ENCODE measurements at regions not wholly inside any gene's neighbourhood (a gene's known extent, or its start where the extent isn't known, plus 50 kb on each side); places are given as distances from the start of the nearest gene placed in this dataset.

DNA sequence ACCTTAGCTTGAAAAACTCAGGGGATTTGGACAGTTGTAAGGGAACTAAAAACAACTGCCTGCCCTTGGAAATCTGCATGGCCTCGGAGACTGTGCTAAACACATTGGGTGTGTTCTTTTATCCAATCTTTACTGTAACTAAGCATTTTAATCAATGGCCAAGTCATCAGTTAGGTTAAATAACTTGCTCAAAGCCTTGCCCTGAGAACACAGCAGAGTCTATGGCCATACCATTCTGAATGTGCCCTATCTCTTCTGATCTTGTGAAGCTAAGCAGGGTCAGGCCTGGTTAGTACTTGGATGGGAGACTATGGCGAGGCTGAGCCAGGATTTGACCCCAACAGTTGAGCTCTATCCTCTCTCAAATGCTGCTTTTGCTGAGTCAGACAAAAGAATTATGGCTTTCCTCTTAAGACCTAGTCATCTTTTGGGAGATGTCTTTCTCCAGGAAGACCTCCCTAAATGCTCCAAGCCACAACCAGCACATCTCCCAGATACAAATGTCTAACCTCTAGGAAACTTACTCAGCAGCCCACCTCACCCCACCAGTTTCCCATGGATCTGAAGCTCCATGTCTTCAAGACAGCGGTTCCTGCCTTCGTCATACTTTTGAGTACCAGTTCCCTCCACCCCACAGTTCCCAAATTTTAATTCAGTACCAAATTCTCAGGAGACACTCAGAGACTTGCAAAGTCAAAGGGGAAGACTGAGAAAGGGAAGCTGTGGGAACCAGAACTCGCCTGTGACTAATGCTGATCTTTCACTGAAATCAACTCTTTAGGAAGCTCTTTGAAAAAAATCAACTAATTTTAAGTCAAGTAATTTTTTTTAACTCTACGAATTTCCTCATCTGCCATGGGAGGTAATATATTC lies 336.1 kb downstream of the MAF start:
- Histone ChIP-seq H3K4me1 (peaks cover 0 to 13% (median 0%) of the 10 kb centered on the region in 3 donors), H3K4me3 (no peak overlapping the region), H3K36me3 (no peaks in the 10 kb centered on the region), H3K9me3 (no peaks in the 10 kb centered on the region), H3K27ac (no peak overlapping the region), H3K27me3 (no peaks in the 10 kb centered on the region)
- TF ChIP-seq POLR2A (IDR thresholded peaks at IDR 0.05): no peak
- TF ChIP-seq, protein P1, sequence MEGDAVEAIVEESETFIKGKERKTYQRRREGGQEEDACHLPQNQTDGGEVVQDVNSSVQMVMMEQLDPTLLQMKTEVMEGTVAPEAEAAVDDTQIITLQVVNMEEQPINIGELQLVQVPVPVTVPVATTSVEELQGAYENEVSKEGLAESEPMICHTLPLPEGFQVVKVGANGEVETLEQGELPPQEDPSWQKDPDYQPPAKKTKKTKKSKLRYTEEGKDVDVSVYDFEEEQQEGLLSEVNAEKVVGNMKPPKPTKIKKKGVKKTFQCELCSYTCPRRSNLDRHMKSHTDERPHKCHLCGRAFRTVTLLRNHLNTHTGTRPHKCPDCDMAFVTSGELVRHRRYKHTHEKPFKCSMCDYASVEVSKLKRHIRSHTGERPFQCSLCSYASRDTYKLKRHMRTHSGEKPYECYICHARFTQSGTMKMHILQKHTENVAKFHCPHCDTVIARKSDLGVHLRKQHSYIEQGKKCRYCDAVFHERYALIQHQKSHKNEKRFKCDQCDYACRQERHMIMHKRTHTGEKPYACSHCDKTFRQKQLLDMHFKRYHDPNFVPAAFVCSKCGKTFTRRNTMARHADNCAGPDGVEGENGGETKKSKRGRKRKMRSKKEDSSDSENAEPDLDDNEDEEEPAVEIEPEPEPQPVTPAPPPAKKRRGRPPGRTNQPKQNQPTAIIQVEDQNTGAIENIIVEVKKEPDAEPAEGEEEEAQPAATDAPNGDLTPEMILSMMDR (IDR thresholded peaks at IDR 0.05): no peak
- WGBS, 2 donors: 75 to 79% methylated on average over 6 of the region's 6 CpGs
- DNase-seq: no peak
- intact Hi-C loops (cut with DNase I): no loop called here

DNA sequence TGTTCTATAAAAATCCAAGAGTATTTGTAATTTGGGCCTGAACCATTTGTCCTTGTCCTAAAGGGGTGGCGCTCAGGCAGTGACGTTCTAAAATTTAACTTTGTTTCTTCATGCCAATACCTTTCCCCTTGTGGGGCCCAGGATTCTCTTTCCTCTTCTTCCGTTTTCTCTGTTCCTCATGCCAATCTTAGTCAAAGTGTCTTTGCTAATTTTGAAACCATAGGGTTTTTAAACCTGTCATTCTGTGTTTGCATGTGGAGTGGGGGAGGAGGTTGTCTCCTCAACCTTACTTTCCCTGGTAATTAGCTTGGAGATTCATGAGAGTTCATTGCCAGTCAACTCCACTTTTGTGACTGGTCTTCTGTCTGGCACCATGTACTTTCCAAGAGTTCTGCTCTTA lies 337.1 kb downstream of the MAF start:
- intact Hi-C loops (cut with DNase I): no loop called here
- WGBS, 2 donors: 73 to 92% methylated on average over 3 of the region's 3 CpGs

More for the DNA sequence above, 337.1 kb downstream of the MAF start:
- Histone ChIP-seq H3K4me3 (no peak overlapping the region), H3K36me3 (no peaks in the 10 kb centered on the region), H3K27ac (no peak overlapping the region), H3K27me3 (no peaks in the 10 kb centered on the region), H3K9me3 (no peaks in the 10 kb centered on the region), H3K4me1 (peaks cover 0 to 13% (median 0%) of the 10 kb centered on the region in 3 donors)
- DNase-seq: no peak
- no peak for TF ChIP-seq POLR2A (IDR thresholded peaks at IDR 0.05)
- TF ChIP-seq, protein P1 (IDR thresholded peaks at IDR 0.05): no peak

Small RNAs in the stretch of these regions (small RNA-seq; reads per million reads assigned to genes)
- 0 reads per million in 4 donors for gene RNA5SP431

Measured in esophagus squamous epithelium (tissue), 5 donors.